ENCODE measurements at regions not wholly inside any gene's neighbourhood (a gene's known extent, or its start where the extent isn't known, plus 50 kb on each side); places are given as distances from the start of the nearest gene placed in this dataset.

DNA sequence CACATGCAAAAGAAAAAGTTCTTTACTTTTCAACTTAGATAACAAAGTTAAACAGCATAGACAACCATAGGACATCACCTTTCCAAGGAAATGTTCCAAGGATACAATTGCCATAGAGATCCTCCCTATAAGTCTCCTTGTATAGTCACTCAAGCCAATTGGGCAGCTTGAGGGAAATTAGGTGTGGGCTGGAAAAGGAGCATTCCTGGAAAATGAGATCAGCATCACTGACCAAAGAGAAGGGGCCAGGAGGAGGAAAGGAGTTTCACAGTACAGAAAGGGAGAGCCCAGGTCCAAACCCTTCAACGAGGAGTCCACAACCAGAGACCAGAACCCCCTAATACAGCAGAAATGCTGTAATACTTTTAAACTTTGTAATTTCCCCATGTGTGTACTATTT, 91.5 kb upstream of the PPARGC1A start:
- no peak for TF ChIP-seq ZFX (IDR thresholded peaks at IDR 0.05)
- TF ChIP-seq, protein P1, sequence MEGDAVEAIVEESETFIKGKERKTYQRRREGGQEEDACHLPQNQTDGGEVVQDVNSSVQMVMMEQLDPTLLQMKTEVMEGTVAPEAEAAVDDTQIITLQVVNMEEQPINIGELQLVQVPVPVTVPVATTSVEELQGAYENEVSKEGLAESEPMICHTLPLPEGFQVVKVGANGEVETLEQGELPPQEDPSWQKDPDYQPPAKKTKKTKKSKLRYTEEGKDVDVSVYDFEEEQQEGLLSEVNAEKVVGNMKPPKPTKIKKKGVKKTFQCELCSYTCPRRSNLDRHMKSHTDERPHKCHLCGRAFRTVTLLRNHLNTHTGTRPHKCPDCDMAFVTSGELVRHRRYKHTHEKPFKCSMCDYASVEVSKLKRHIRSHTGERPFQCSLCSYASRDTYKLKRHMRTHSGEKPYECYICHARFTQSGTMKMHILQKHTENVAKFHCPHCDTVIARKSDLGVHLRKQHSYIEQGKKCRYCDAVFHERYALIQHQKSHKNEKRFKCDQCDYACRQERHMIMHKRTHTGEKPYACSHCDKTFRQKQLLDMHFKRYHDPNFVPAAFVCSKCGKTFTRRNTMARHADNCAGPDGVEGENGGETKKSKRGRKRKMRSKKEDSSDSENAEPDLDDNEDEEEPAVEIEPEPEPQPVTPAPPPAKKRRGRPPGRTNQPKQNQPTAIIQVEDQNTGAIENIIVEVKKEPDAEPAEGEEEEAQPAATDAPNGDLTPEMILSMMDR (conservative IDR thresholded peaks at IDR 0.05), result no peak
- H3K27ac ChIP-seq, result no peak overlapping the region

DNA sequence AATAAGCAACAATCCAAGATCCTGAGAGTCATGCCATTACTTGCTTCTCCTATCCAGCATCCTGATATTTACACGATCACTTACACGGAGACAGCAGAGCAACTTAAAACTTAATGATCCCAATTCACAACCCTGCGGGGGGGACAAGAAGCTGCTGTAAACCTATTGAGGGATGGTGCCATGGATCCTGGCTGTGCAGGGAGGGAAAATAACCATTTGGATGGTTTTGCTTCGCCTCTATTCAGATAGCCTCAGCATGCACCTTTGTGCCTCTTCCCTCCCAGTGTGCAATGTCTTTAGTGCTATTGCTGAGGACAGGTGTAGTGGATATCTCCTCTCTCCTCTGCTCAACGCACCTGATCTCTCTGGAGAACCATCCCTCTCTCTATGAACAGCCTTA, 89.7 kb upstream of the PPARGC1A start:
- H3K27ac ChIP-seq, result no peak overlapping the region
- no peak for TF ChIP-seq ZFX (IDR thresholded peaks at IDR 0.05)
- TF ChIP-seq, protein P1 (conservative IDR thresholded peaks at IDR 0.05), result no peak

DNA sequence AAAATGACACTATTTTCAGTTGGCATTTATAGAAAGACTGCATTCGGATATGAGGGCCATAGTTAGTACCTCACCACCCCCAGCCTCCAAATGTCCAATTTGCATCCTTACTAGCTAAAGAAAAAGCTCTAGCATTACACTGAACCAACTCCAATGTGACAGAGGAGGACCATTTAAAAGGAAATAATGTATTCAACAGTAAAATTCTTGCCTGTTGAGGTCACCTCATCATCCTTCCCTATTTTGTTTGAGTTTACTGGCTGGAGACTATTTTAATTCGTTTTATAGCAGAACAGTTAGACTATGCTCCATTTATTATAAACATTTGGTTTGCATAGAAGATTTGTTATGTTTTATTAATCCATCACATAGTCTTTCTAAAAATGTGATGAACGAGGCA, 88.2 kb upstream of the PPARGC1A start:
- no peak for TF ChIP-seq ZFX (IDR thresholded peaks at IDR 0.05)
- TF ChIP-seq, protein P1 (conservative IDR thresholded peaks at IDR 0.05), result no peak
- no peak overlapping the region for H3K27ac ChIP-seq

DNA sequence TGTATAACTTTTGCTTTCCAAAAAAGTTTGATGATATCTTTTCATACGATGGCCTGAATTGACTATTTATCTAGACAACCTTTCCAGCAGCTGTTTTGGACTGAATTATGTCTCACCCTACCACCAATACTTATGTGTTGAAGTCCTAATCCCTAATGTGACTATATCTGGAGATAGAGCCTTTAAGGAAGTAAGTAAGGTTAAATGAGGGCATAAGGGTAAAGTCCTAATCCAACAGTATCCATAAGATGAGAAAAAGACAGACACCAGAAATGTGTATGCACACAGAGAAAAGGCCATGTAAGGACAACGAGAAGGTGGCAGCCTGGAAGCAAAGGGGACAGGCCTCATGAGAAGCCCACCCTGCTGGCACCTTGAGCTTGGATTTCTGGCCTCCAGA, 86.6 kb upstream of the PPARGC1A start:
- TF ChIP-seq, protein P1 (conservative IDR thresholded peaks at IDR 0.05), result no peak
- TF ChIP-seq ZFX (IDR thresholded peaks at IDR 0.05), result no peak
- no peak overlapping the region for H3K27ac ChIP-seq

DNA sequence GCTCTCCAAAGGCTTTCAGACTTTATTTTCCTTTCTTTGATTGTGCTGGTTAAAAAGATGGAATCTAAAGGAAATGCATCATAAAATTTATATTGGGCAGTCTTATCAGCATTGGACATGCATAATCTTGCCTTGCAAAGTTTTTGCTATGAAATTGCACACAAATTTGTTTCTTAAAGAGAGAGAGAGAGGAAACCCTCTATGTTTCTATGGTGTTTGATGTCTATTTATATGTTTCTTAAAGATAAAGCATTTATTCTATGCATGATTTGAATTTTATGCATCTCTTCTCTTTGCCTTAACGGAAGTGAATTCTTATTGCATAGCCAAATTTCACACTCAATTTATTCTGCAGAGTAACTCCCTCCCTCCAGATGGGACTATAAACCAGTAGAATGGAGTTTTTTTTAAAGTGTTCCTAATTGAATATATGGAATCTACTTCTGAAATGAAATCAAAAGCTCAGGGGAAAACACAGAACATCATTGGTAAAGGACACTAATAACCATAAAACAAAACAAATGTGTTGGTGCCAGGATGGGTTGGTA, 83.5 kb upstream of the PPARGC1A start:
- no peak overlapping the region for H3K27ac ChIP-seq
- TF ChIP-seq ZFX (IDR thresholded peaks at IDR 0.05), result no peak
- TF ChIP-seq, protein P1 (conservative IDR thresholded peaks at IDR 0.05), result no peak

DNA sequence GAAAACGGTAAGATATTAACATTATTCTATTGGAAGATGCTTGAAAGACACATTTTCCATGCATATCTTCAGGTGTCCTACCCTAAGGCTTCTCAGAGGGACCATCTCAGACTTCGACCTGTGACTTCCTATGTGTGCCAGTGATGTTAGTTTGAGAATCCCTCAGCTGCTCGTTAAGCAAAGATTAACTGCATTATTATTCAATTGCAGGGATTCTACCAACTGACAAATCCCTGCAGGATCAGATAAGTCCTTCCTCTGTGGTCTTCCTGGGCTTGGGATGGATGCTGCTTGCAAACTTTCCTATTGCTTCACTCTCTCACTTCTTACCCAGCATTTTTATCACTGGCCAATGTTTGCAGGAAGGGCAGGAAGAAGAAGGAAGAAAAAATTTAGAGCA, 83.0 kb upstream of the PPARGC1A start:
- TF ChIP-seq, protein P1 (conservative IDR thresholded peaks at IDR 0.05), result no peak
- no peak for TF ChIP-seq ZFX (IDR thresholded peaks at IDR 0.05)
- no peak overlapping the region for H3K27ac ChIP-seq

DNA sequence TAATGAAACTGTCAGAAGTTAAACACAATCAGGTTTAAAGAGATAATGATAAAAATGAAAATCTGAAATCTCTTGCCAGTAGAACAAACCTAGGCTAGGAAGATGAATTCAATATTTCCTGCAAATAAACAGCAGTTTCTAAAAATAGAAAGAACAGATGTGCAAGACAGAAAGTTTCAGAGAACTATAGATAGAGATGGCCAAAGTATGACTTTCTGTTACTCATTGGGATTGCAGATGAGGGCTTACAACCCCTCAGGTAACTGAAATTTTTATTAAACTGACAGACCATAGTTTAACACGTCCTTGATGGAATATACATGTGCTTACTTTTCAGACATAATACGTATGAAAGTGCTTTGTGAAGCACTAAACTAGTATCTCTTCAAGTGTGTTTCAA, 82.3 kb upstream of the PPARGC1A start:
- no peak for TF ChIP-seq ZFX (IDR thresholded peaks at IDR 0.05)
- TF ChIP-seq, protein P1 (conservative IDR thresholded peaks at IDR 0.05), result no peak
- no peak overlapping the region for H3K27ac ChIP-seq
